Naive thymus-derived CD4-positive, alpha-beta T cell (primary cell): ENCODE measurements at regions not wholly inside any gene's neighbourhood (a gene's known extent, or its start where the extent isn't known, plus 50 kb on each side); places are given as distances from the start of the nearest gene placed in this dataset.
"Not testable (repeated sequence)": the region's sequence is repeated elsewhere in the genome, so short reads cannot be mapped to it uniquely, and the experiment has no call there.

Experiments
- ATAC-seq: fragments of 150-1000 bp; cut with Tn5 transposase; 2 replicates; pipeline ENCODE4 v1.10.0; 2021; ENCODE audit warnings: mild to moderate bottlenecking, moderate library complexity
- CTCF ChIA-PET: fragments of 350-600 bp; sonication (Branson Sonifier 250); formaldehyde crosslinking; loops from one replicate; lab custom pipeline; 2021; ENCODE audit warnings: antibody characterized with exemption; lab: Charles Lee
- POLR2A ChIA-PET: fragments of 350-600 bp; sonication (Branson Sonifier 250); formaldehyde crosslinking; loops from one replicate; lab custom pipeline; 2021; ENCODE audit warnings: antibody characterized with exemption, inconsistent platforms; lab: Charles Lee
- DNase-seq, 9 donors: peaks; one replicate each; pipeline versions ENCODE4 v3.0.0 to v3.0.0-alpha.2; 2020 to 2022; ENCODE audit warnings: mixed read lengths in 1 of 9
- H3K27ac ChIP-seq: one replicate; pipeline ENCODE4 v1.7.0; 2013; ENCODE audit warnings: mild to moderate bottlenecking, low read depth, low read length, moderate library complexity
- H3K27me3 ChIP-seq, 2 donors: one replicate each; pipeline ENCODE4 v1.7.0; 2013; ENCODE audit warnings: low read length in 2 of 2, mild to moderate bottlenecking in 2 of 2, moderate library complexity in 2 of 2; ENCODE audit not compliant: control insufficient read depth in 2 of 2, insufficient read depth in 2 of 2
- H3K36me3 ChIP-seq, 3 experiments: 1 replicate in 2 of 3; 2 replicates in 1 of 3; pipeline ENCODE4 v1.7.0; 2013; ENCODE audit warnings: low read length in 3 of 3, mild to moderate bottlenecking in 3 of 3, moderate library complexity in 1 of 3; ENCODE audit not compliant: insufficient read depth in 3 of 3, control insufficient read depth in 2 of 3
- H3K4me1 ChIP-seq, 2 donors: one replicate each; pipeline ENCODE4 v1.7.0; 2013; ENCODE audit warnings: low read length in 2 of 2, mild to moderate bottlenecking in 2 of 2, moderate library complexity in 1 of 2; ENCODE audit not compliant: control insufficient read depth in 2 of 2, insufficient read depth in 2 of 2
- H3K4me3 ChIP-seq: 2 replicates; pipeline ENCODE4 v1.7.0; 2013; ENCODE audit warnings: mild to moderate bottlenecking, low read length
- H3K9me3 ChIP-seq, 3 experiments: 1 replicate in 2 of 3; 2 replicates in 1 of 3; pipeline ENCODE4 v1.7.0; 2013; ENCODE audit warnings: low read length in 3 of 3; ENCODE audit not compliant: control insufficient read depth in 2 of 3
- H3K27ac Mint-ChIP-seq, 9 donors: one replicate each; pipeline ENCODE4 v1.8.0; 2020 to 2022; ENCODE audit warnings: mixed read lengths in 9 of 9, mild to moderate bottlenecking in 8 of 9, moderate library complexity in 5 of 9, inconsistent platforms in 2 of 9
- H3K27me3 Mint-ChIP-seq, 5 donors: one replicate each; pipeline ENCODE4 v1.8.0; 2021 to 2022; ENCODE audit warnings: mixed read lengths in 5 of 5, mild to moderate bottlenecking in 1 of 5
- H3K36me3 Mint-ChIP-seq, 5 donors: one replicate each; pipeline ENCODE4 v1.8.0; 2020 to 2022; ENCODE audit warnings: mixed read lengths in 5 of 5, mild to moderate bottlenecking in 3 of 5, inconsistent platforms in 1 of 5
- H3K4me1 Mint-ChIP-seq, 7 donors: one replicate each; pipeline ENCODE4 v1.8.0; 2020 to 2022; ENCODE audit warnings: mixed read lengths in 7 of 7, mild to moderate bottlenecking in 3 of 7, inconsistent platforms in 1 of 7
- H3K4me3 Mint-ChIP-seq, 10 donors: one replicate each; pipeline ENCODE4 v1.8.0; 2020 to 2022; ENCODE audit warnings: mild to moderate bottlenecking in 10 of 10, mixed read lengths in 10 of 10, moderate library complexity in 6 of 10, inconsistent platforms in 2 of 10
- H3K9me3 Mint-ChIP-seq, 11 donors: one replicate each; pipeline ENCODE4 v1.8.0; 2020 to 2022; ENCODE audit warnings: mixed read lengths in 11 of 11, mild to moderate bottlenecking in 4 of 11, inconsistent platforms in 1 of 11, moderate library complexity in 1 of 11
- intact Hi-C, 2 donors: fragments of 100-400 bp; cut with micrococcal nuclease; formaldehyde crosslinking; loops; one replicate each; pipeline ENCODE4 v1.15.1; 2023

DNA sequence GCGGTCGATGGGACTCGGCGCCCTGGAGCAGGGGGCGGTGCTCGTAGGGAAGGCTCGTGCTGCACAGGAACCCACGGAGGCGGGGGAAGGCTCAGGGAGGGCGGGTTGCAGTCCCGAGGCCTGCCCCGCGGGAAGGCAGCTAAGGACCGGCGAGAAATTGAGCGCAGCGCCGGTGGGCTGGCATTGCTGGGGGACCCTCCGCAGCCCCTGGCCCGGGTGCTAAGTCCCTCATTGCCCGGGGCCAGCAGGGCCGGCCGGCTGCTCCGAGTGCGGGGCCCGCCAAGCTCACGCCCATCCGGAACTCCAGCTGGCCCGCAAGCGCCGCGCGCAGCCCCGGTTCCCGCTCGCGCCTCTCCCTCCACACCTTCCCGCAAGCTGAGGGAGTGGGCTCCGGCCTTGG is 576.8 kb upstream of the LINC00305 start:
- H3K4me1 Mint-ChIP-seq = not testable (repeated sequence)

GRCh38 chr18:64720781-64721464 is 572.0 kb upstream of the LINC00305 start:
- Mint-ChIP-seq H3K9me3 (peaks cover 0 to 16% (median 3%) of the 10 kb centered on the region in 11 donors), H3K4me1 (no peaks in the 10 kb centered on the region), H3K4me3 (no peak overlapping the region), H3K36me3 (no peaks in the 10 kb centered on the region), H3K27ac (no peak overlapping the region), H3K27me3 (no peaks in the 10 kb centered on the region)
- CTCF ChIA-PET = no interaction called here
- Histone ChIP-seq H3K9me3 (no peaks in the 10 kb centered on the region), H3K27ac (no peak overlapping the region), H3K4me3 (no peak overlapping the region), H3K36me3 (no peaks in the 10 kb centered on the region), H3K4me1 (no peaks in the 10 kb centered on the region), H3K27me3 (no peaks in the 10 kb centered on the region)
- POLR2A ChIA-PET = no interaction called here
- intact Hi-C loops = no loop called here
- ATAC-seq (no peak), DNase-seq (no peak)

More for the DNA sequence above, 576.8 kb upstream of the LINC00305 start:
- H3K4me3 ChIP-seq, intact Hi-C loops, POLR2A ChIA-PET, H3K4me1 ChIP-seq, H3K4me3 Mint-ChIP-seq, H3K9me3 ChIP-seq, CTCF ChIA-PET, H3K27me3 Mint-ChIP-seq, H3K27ac ChIP-seq, ATAC-seq, H3K27me3 ChIP-seq, H3K36me3 ChIP-seq, H3K36me3 Mint-ChIP-seq, DNase-seq, H3K27ac Mint-ChIP-seq: not testable (repeated sequence)
- peaks cover 0 to 17% (median 4%) of the 10 kb centered on the region in 11 donors for H3K9me3 Mint-ChIP-seq

GRCh38 chr18:64718808-64719207 is 569.9 kb upstream of the LINC00305 start:
- Histone ChIP-seq H3K4me3 (no peak overlapping the region), H3K27ac (no peak overlapping the region), H3K36me3 (no peaks in the 10 kb centered on the region), H3K4me1 (no peaks in the 10 kb centered on the region), H3K27me3 (no peaks in the 10 kb centered on the region), H3K9me3 (no peaks in the 10 kb centered on the region)
- DNase-seq (no peak), ATAC-seq (no peak)
- POLR2A ChIA-PET = no interaction called here
- H3K27ac Mint-ChIP-seq = no peak overlapping the region
- peaks cover 0 to 6% (median 2%) of the 10 kb centered on the region in 11 donors for H3K9me3 Mint-ChIP-seq
- H3K4me1 Mint-ChIP-seq = no peaks in the 10 kb centered on the region
- no peaks in the 10 kb centered on the region for H3K27me3 Mint-ChIP-seq
- H3K36me3 Mint-ChIP-seq = no peaks in the 10 kb centered on the region
- intact Hi-C loops = no loop called here
- no peak overlapping the region for H3K4me3 Mint-ChIP-seq
- CTCF ChIA-PET = no interaction called here

DNA sequence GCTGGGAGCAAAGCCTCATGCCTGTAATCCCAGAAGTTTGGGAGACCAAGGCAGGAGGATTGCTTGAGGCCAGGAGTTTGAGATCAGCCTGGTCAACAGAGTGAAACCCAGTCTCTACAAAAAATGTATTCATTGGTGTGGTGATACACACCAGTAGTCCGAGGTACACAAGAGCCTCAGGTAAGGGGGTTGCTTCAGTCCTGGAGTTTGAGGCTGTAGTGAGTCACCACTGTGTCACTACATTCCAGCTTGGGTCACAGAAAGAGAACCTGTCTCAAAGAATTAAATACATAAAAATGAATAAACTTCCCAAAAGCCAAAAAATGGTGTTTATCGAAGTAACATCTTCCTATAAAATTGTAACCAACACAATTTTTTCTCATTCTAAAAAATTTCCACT is 568.1 kb upstream of the LINC00305 start:
- H3K36me3 Mint-ChIP-seq = no peaks in the 10 kb centered on the region
- ATAC-seq (no peak), DNase-seq (no peak)
- H3K27ac Mint-ChIP-seq = no peak overlapping the region
- no peaks in the 10 kb centered on the region for H3K9me3 ChIP-seq
- intact Hi-C loops = no loop called here
- POLR2A ChIA-PET = no interaction called here
- H3K4me3 Mint-ChIP-seq = no peak overlapping the region
- peaks cover 0 to 5% (median 0%) of the 10 kb centered on the region in 11 donors for H3K9me3 Mint-ChIP-seq
- H3K27me3 ChIP-seq = no peaks in the 10 kb centered on the region
- H3K27me3 Mint-ChIP-seq = no peaks in the 10 kb centered on the region
- no peak overlapping the region for H3K4me3 ChIP-seq
- H3K36me3 ChIP-seq = no peaks in the 10 kb centered on the region
- no peaks in the 10 kb centered on the region for H3K4me1 ChIP-seq
- no peaks in the 10 kb centered on the region for H3K4me1 Mint-ChIP-seq
- CTCF ChIA-PET = no interaction called here
- H3K27ac ChIP-seq = no peak overlapping the region

- ATAC-seq = no peak
- Histone ChIP-seq H3K27ac (no peak overlapping the region), H3K27me3 (no peaks in the 10 kb centered on the region), H3K9me3 (no peaks in the 10 kb centered on the region), H3K36me3 (no peaks in the 10 kb centered on the region), H3K4me3 (no peak overlapping the region), H3K4me1 (no peaks in the 10 kb centered on the region)
- no peak for DNase-seq
- Mint-ChIP-seq H3K36me3 (no peaks in the 10 kb centered on the region), H3K27me3 (no peaks in the 10 kb centered on the region), H3K4me1 (no peaks in the 10 kb centered on the region), H3K4me3 (no peak overlapping the region), H3K27ac (no peak overlapping the region), H3K9me3 (peaks cover 0 to 5% (median 0%) of the 10 kb centered on the region in 11 donors)
- CTCF ChIA-PET = no interaction called here
- intact Hi-C loops = no loop called here
- POLR2A ChIA-PET = no interaction called here
These were observed 565.2 kb upstream of the LINC00305 start for GRCh38 chr18:64714086-64714485.

- Histone ChIP-seq H3K9me3 (no peaks in the 10 kb centered on the region), H3K4me1 (no peaks in the 10 kb centered on the region), H3K27me3 (no peaks in the 10 kb centered on the region), H3K4me3 (no peak overlapping the region), H3K27ac (no peak overlapping the region), H3K36me3 (no peaks in the 10 kb centered on the region)
- ATAC-seq = peak; percentile 31
- no peaks in the 10 kb centered on the region for H3K27me3 Mint-ChIP-seq
- H3K9me3 Mint-ChIP-seq = peaks cover 0 to 5% (median 0%) of the 10 kb centered on the region in 11 donors
- DNase-seq = no peak
- POLR2A ChIA-PET = no interaction called here
- no peaks in the 10 kb centered on the region for H3K4me1 Mint-ChIP-seq
- no peak overlapping the region for H3K27ac Mint-ChIP-seq
- CTCF ChIA-PET = no interaction called here
- H3K36me3 Mint-ChIP-seq = no peaks in the 10 kb centered on the region
- intact Hi-C loops = no loop called here
- no peak overlapping the region for H3K4me3 Mint-ChIP-seq
These were observed 564.4 kb upstream of the LINC00305 start for GRCh38 chr18:64713284-64713683.

GRCh38 chr18:64712035-64712434 is 563.1 kb upstream of the LINC00305 start:
- POLR2A ChIA-PET = no interaction called here
- Histone ChIP-seq H3K36me3 (no peaks in the 10 kb centered on the region), H3K4me1 (no peaks in the 10 kb centered on the region), H3K27ac (no peak overlapping the region), H3K27me3 (no peaks in the 10 kb centered on the region), H3K9me3 (no peaks in the 10 kb centered on the region), H3K4me3 (no peak overlapping the region)
- Mint-ChIP-seq H3K27me3 (no peaks in the 10 kb centered on the region), H3K4me3 (no peak overlapping the region), H3K9me3 (peaks cover 0 to 5% (median 0%) of the 10 kb centered on the region in 11 donors), H3K36me3 (no peaks in the 10 kb centered on the region), H3K27ac (no peak overlapping the region), H3K4me1 (no peaks in the 10 kb centered on the region)
- ATAC-seq (no peak), DNase-seq (no peak)
- intact Hi-C loops = no loop called here
- CTCF ChIA-PET = no interaction called here
